ENCODE measurements at regions not wholly inside any gene's neighbourhood (a gene's known extent, or its start where the extent isn't known, plus 50 kb on each side); places are given as distances from the start of the nearest gene placed in this dataset.

DNA sequence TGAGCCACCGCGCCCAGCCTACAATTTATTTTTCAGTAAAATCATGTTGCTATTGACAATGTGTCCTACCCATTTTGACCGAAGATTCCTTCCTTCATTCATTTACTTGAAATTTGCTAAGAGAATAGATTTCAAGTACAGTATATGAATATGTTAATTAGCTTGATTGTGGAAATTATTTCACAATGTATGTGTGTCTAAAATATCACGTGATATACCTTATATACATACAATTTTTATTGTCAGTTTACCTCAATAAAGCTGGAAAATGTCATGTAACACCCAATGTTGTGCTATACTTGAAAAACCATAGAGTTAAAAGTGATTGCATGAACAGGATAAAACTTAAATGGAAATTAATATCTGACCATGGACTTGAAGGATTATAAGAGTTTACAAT lies 521.7 kb upstream of the ANKRD30A start:
- no peak overlapping the region for H3K4me3 ChIP-seq
- H3K27me3 ChIP-seq = no peaks in the 10 kb centered on the region
- intact Hi-C loops (cut with DNase I) = no loop called here
- DNase-seq (no peak), ATAC-seq (no peak)
- H3K4me1 ChIP-seq = no peaks in the 10 kb centered on the region
- H3K27ac ChIP-seq = no peak overlapping the region
- no peaks in the 10 kb centered on the region for H3K9me3 ChIP-seq
- TF ChIP-seq POLR2A (IDR thresholded peaks at IDR 0.05) (no peak), CTCF (IDR thresholded peaks at IDR 0.05) (no peak)
- H3K36me3 ChIP-seq (replicated peaks in 1 of 2; ENCODE audit: insufficient read depth in 1 of 2, low read depth in 2 of 2) = no peaks in the 10 kb centered on the region
- WGBS, 2 donors = 81 to 84% methylated on average over 4 of the region's 4 CpGs

DNA sequence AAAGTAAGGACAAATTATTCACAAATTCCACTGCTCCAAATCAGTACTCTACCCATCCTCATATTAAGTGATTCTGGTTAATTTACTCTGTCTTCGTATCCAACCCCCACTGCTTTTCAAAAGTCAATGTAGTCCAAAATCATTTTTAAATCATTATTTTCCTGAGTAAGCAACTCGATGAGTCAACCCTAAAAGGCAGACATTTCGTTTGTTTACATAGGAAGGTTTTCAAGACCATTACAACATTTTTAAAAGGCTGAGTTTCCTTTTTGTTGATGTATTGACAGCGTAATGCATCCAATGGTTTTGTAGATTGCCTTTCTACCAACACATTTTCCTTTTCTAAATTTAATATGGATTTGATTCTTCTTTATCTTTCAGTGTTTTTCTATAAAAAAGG lies 523.0 kb upstream of the ANKRD30A start:
- no peaks in the 10 kb centered on the region for H3K36me3 ChIP-seq (replicated peaks in 1 of 2; ENCODE audit: insufficient read depth in 1 of 2, low read depth in 2 of 2)
- no peaks in the 10 kb centered on the region for H3K9me3 ChIP-seq
- no peak overlapping the region for H3K4me3 ChIP-seq
- TF ChIP-seq CTCF (IDR thresholded peaks at IDR 0.05) (no peak), POLR2A (IDR thresholded peaks at IDR 0.05) (no peak)
- no peaks in the 10 kb centered on the region for H3K27me3 ChIP-seq
- 43 to 47% methylated on average over 4 of the region's 4 CpGs for WGBS, 2 donors
- no peaks in the 10 kb centered on the region for H3K4me1 ChIP-seq
- H3K27ac ChIP-seq = no peak overlapping the region
- DNase-seq (no peak), ATAC-seq (no peak)
- intact Hi-C loops (cut with DNase I) = no loop called here

GRCh38 chr10:36597756-36598320 lies 527.6 kb upstream of the ANKRD30A start:
- Histone ChIP-seq H3K9me3 (no peaks in the 10 kb centered on the region), H3K4me1 (no peaks in the 10 kb centered on the region), H3K27me3 (no peaks in the 10 kb centered on the region), H3K27ac (no peak overlapping the region), H3K4me3 (no peak overlapping the region), H3K36me3 (replicated peaks in 1 of 2; ENCODE audit: insufficient read depth in 1 of 2, low read depth in 2 of 2) (no peaks in the 10 kb centered on the region)
- 27 to 29% methylated on average over 3 of the region's 3 CpGs for WGBS, 2 donors
- intact Hi-C loops (cut with DNase I) = no loop called here
- TF ChIP-seq POLR2A (IDR thresholded peaks at IDR 0.05) (no peak), CTCF (IDR thresholded peaks at IDR 0.05) (no peak)
- no peak for DNase-seq
- no peak for ATAC-seq

GRCh38 chr10:36592964-36593363 lies 532.4 kb upstream of the ANKRD30A start:
- no peaks in the 10 kb centered on the region for H3K27me3 ChIP-seq
- H3K9me3 ChIP-seq = no peaks in the 10 kb centered on the region
- intact Hi-C loops (cut with DNase I) = no loop called here
- TF ChIP-seq CTCF (IDR thresholded peaks at IDR 0.05) (no peak), POLR2A (IDR thresholded peaks at IDR 0.05) (no peak)
- ATAC-seq = no peak
- H3K27ac ChIP-seq = no peak overlapping the region
- H3K4me1 ChIP-seq = no peaks in the 10 kb centered on the region
- 70 to 76% methylated on average over 5 of the region's 5 CpGs for WGBS, 2 donors
- DNase-seq = no peak
- no peak overlapping the region for H3K4me3 ChIP-seq
- H3K36me3 ChIP-seq (replicated peaks in 1 of 2; ENCODE audit: insufficient read depth in 1 of 2, low read depth in 2 of 2) = no peaks in the 10 kb centered on the region

DNA sequence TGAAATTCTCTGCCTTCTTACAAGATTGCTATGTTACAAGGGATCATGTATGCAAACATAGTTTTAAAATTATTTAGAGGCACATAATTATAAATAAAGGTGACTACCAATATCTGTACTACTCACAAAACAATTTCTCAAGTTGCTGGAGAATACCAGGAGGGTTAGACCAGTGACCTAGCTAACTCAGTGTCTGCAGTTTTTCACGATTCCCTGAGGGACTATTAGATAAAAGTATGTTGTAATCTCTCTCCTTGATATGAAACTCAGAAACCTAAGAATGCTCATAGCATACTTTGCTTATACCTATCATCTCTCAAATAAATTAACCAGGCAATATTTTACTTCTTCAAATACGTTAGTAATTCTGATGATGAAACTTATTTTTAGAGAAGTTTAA lies 534.0 kb upstream of the ANKRD30A start:
- intact Hi-C loops (cut with DNase I) = no loop called here
- Histone ChIP-seq H3K36me3 (replicated peaks in 1 of 2; ENCODE audit: insufficient read depth in 1 of 2, low read depth in 2 of 2) (no peaks in the 10 kb centered on the region), H3K9me3 (no peaks in the 10 kb centered on the region), H3K27me3 (no peaks in the 10 kb centered on the region), H3K27ac (no peak overlapping the region), H3K4me3 (no peak overlapping the region), H3K4me1 (no peaks in the 10 kb centered on the region)
- ATAC-seq (no peak), DNase-seq (no peak)
- TF ChIP-seq POLR2A (IDR thresholded peaks at IDR 0.05) (no peak), CTCF (IDR thresholded peaks at IDR 0.05) (no peak)
- WGBS, 2 donors = 50 to 65% methylated on average over 2 of the region's 2 CpGs
